ENCODE measurements at regions not wholly inside any gene's neighbourhood (a gene's known extent, or its start where the extent isn't known, plus 50 kb on each side); places are given as distances from the start of the nearest gene placed in this dataset.

- TF ChIP-seq GATA3 (IDR thresholded peaks at IDR 0.05; ENCODE audit: low read depth, low read length) (no peak), GATA2 (IDR thresholded peaks at IDR 0.05; ENCODE audit: low read depth, low read length) (no peak)
Observed at GRCh38 chr6:18741741-18742140, 354.6 kb downstream of the RNF144B start.

DNA sequence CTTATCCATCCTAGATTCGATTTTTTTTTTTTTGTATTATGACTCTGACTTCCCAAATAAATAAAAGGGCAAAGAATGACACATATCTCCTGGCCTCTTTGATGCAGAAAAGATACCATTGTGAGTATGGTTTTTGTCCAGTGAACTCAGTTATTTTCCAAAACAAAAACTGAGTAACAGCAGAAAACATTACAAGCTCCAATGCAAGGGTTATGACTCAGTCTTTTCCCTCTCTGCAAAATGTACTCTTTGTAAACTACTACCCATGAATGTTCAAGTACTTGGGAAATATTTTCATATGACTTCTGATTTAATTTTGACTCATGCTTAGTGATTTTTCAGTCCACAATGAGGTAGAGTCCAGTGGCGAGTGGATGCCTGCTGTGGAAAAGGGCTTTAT is 355.3 kb downstream of the RNF144B start:
- TF ChIP-seq GATA2 (IDR thresholded peaks at IDR 0.05; ENCODE audit: low read depth, low read length) (no peak), GATA3 (IDR thresholded peaks at IDR 0.05; ENCODE audit: low read depth, low read length) (no peak)

DNA sequence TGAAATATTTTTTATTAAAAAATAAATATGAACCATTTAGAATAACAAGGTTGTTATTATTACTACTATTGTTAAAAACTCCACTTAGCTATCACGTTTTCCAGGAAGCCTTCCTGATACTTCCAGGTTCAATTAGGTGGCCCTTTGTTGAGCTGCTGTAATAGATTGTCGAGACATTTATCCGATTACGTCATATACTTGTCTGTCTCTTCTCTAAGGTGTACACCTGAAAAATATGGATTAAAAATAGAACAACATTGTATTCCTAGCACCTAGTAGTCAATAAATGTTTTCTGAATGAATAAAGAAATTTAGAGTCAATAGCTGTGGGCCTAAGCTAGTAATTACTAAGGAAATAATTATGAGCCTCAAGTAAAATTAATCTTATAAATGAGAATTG is 359.6 kb downstream of the RNF144B start:
- no peak for TF ChIP-seq GATA2 (IDR thresholded peaks at IDR 0.05; ENCODE audit: low read depth, low read length)
- no peak for TF ChIP-seq GATA3 (IDR thresholded peaks at IDR 0.05; ENCODE audit: low read depth, low read length)

GRCh38 chr6:18748314-18748713 is 361.2 kb downstream of the RNF144B start:
- TF ChIP-seq GATA2 (IDR thresholded peaks at IDR 0.05; ENCODE audit: low read depth, low read length) (no peak), GATA3 (IDR thresholded peaks at IDR 0.05; ENCODE audit: low read depth, low read length) (no peak)

DNA sequence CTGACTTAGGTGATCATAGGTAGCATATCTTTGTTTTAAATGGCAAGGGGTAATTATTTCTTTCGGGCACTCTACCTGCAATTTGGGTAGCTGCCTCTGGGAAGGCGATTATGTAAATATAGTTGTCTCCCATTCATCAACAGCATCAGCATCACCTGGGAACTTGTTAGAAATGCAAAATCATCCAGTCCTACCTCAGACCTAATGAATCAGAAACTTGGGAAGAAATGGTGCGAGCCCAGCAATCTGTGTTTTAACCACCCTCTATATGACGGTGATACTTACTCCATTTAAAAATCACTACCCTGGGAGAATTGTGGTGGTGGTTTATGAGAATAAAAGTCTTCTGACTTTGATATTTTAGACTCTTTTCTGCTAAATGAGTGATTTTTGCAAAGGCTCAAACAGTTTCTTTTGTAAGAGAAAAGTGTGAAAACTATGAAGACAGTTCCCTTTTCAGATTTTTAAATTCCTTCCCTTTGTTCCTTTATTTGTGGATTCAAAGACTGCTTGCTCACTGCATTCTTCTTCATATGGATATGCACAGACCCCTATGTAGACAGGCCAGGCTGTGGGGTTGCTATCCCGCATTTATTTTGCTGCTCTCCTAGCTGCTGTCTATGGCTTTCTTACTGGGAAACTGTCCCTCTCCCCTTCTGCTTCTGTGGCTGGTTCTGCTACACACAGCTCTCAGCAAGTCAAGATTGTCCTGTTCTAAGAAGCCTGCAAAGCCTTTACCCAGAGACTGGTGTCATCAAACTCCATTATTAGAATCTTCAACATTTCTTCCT is 365.3 kb downstream of the RNF144B start:
- TF ChIP-seq GATA3 (IDR thresholded peaks at IDR 0.05; ENCODE audit: low read depth, low read length) = no peak
- TF ChIP-seq GATA2 (IDR thresholded peaks at IDR 0.05; ENCODE audit: low read depth, low read length) = no peak

GRCh38 chr6:18753076-18753475 is 365.9 kb downstream of the RNF144B start:
- no peak for TF ChIP-seq GATA3 (IDR thresholded peaks at IDR 0.05; ENCODE audit: low read depth, low read length)
- TF ChIP-seq GATA2 (IDR thresholded peaks at IDR 0.05; ENCODE audit: low read depth, low read length) = no peak

DNA sequence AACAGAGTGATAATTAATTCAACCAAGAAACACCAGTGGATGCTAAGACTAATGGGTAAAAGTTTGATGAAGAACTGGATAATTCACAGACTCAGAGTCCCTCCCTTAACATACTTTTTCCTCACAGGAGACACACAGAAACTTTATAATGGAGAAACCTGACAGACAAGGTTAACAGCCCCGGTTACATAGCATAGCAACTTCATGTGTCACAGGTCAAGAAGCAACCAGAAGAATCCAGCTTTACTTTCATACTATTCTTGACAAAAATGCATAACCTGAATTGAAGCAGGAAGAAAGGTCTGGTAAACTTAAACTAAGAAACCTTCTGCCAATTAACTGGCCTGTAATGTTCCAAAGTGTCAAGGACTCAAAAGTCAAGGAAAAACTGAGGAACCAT is 375.9 kb downstream of the RNF144B start:
- TF ChIP-seq GATA2 (IDR thresholded peaks at IDR 0.05; ENCODE audit: low read depth, low read length) (no peak), GATA3 (IDR thresholded peaks at IDR 0.05; ENCODE audit: low read depth, low read length) (no peak)

- TF ChIP-seq GATA3 (IDR thresholded peaks at IDR 0.05; ENCODE audit: low read depth, low read length) (no peak), GATA2 (IDR thresholded peaks at IDR 0.05; ENCODE audit: low read depth, low read length) (no peak)
Observed at GRCh38 chr6:18784794-18785193, 397.6 kb downstream of the RNF144B start.

DNA sequence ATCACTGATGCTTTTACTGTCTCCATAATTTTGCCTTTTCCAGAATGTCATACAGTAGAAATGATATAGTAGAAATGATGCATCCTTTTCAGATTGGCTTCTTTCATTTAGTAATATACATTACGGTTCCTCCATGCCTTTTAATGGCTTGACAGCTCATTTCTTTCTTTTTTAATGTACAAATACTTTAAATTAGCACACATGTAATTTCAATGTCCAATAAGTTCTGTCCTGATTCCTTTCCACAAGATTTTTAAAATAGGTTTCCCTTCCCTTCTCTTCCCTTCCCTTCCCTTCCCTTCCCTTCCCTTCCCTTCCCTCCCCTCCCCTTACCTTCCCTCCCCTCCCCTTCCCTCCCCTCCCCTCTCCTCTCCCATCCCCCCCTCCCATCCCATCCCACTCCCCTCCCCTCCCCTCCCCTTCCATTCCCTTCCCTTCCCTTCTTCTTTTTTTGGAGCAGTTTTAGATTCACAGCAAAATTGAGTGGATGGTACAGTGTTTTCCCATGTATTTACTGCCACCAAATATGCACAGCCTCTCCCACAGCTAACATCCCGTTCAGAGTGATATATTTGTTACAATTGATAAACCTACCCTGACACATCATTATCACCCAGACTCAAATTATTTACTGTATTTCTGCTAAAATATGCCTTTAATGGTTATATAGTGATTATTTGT is 398.8 kb downstream of the RNF144B start:
- TF ChIP-seq GATA2 (IDR thresholded peaks at IDR 0.05; ENCODE audit: low read depth, low read length) (no peak), GATA3 (IDR thresholded peaks at IDR 0.05; ENCODE audit: low read depth, low read length) (no peak)

DNA sequence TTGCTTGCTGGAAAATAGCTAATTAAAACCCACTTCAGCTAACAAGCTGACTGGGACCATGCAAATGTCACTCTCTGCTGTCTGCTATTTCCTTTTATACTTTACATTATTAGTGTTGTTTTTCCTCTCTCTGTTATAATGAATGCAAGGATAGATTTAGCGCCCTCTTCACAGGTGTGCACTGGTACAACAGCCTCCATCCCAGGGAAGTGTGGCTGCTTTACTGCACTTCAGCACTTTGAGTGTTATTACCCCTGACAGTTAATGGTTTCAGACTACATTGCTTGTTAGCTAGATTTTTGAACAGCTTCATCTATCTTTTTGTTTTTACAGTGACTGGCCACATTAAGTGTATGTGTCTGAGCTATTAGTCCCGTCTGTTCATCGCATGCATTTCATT is 405.7 kb downstream of the RNF144B start:
- TF ChIP-seq GATA3 (IDR thresholded peaks at IDR 0.05; ENCODE audit: low read depth, low read length) (no peak), GATA2 (IDR thresholded peaks at IDR 0.05; ENCODE audit: low read depth, low read length) (no peak)

DNA sequence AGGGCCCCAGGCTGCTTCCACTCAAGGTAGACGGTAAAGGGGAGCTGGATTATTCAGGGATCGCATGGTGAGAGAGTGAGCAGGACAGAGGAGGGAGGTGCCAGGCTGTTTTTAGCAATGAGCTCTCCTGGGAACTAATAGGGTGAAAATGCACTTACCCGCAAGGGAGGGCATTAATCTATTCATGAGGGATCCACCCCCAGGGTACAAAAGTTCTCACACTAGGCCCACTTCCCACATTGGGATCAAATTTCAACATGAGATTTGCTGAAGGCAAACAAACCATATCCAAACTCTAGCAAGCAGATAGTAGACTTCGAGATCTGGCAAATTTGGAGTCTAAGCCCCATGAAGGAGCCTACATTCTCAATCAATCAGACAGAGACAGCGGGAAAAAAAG is 408.6 kb downstream of the RNF144B start:
- TF ChIP-seq GATA2 (IDR thresholded peaks at IDR 0.05; ENCODE audit: low read depth, low read length) (no peak), GATA3 (IDR thresholded peaks at IDR 0.05; ENCODE audit: low read depth, low read length) (no peak)

DNA sequence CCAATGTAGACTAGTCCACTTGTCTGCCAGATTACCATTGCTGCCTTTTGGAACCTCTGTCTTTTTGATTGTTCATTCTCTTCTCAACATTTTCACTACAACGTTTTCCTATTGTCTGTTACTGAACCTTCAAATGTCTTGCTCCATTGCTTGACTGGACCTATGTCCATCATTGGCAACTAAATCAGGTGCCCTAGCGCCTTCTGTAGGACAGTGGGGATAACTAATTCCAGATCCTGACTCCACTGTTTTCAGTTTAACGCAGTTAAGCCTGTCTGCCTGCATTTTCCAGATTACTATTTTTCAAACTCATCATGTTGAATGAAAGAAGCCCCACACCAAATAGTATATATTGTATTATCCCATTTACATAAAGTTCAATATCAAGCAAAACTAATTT is 433.6 kb downstream of the RNF144B start:
- TF ChIP-seq GATA3 (IDR thresholded peaks at IDR 0.05; ENCODE audit: low read depth, low read length) (no peak), GATA2 (IDR thresholded peaks at IDR 0.05; ENCODE audit: low read depth, low read length) (no peak)

GRCh38 chr6:18823782-18824386 is 436.7 kb downstream of the RNF144B start:
- TF ChIP-seq GATA2 (IDR thresholded peaks at IDR 0.05; ENCODE audit: low read depth, low read length) (no peak), GATA3 (IDR thresholded peaks at IDR 0.05; ENCODE audit: low read depth, low read length) (no peak)

DNA sequence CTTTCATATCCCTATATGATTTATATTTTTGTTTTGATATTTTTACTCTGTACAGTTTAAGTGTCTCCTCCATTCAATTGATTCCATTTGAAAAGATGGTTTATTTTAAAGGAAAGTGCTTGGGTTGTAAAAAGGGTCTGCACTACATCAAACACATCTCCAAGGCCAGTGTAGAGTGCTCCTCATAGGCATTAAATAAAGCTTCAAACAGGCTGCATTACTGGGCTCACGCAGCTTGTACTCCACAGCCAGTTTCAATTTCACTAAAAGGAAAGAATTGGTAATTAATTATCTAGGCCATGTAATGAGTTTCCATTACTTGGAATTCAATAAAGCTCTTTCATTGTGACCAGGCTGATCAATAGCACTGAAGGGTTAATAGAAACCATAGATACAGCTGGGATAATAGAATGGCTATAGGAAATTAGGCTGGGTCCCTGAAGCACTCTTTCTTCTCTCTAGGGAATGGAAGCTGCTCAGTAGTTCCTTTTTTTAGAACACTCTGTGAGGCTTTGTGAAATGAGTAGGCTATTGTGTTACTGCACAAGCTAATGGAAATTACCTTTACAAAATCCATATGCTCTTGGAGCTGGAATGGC is 442.2 kb downstream of the RNF144B start:
- TF ChIP-seq GATA3 (IDR thresholded peaks at IDR 0.05; ENCODE audit: low read depth, low read length) (no peak), GATA2 (IDR thresholded peaks at IDR 0.05; ENCODE audit: low read depth, low read length) (no peak)
